Tongue (tissue), 1 donor: ENCODE measurements at regions not wholly inside any gene's neighbourhood (a gene's known extent, or its start where the extent isn't known, plus 50 kb on each side); places are given as distances from the start of the nearest gene placed in this dataset.
A peak's percentile ranks its signal among the peaks of the same experiment; 100 is the strongest.

Experiments
- DNase-seq: peaks from one replicate; pipeline ENCODE4 v3.0.0-alpha.2; 2015

- peak; percentile 0 for DNase-seq
Measured at GRCh38 chrX:78476701-78477100, 149.3 kb upstream of the CYSLTR1 start.

DNA sequence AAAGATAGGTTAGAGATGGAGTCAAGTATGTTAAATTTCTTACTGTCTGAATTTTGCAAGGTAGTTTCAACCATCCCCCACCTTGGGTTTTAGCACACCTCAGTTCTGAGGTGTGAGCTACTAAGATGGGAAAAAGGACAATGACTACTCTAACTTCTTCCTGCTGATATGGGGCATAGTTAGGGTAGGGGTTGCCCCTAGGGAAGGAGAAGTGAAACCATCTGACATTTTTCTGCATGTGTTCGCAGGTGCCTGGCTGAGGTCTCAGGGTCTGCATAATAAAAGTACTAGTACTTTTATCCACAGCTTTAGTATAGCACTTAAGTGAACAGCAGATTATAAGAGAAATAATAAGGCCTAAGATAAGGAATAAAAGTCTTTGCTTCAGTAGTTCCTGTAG, 129.5 kb upstream of the CYSLTR1 start:
- DNase-seq, result no peak

DNA sequence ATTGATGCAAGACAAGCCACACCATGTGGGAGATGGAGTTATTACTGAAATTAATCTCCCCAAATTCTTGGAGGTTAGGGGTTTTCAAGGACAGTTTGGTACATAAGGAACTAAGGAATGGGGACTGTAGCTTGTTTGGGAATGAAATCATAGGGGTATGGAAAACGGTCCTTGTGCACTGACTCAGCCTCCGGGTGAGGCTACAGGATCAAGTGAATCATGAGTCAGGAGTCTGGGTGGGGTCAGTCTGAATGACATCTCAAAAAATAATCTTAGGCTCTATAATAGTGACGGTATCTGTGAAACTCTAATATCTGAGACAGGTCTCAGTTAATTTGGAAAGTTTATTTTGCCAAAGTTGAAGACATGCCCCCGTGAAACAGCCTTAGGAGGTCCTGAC, 128.5 kb upstream of the CYSLTR1 start:
- no peak for DNase-seq

GRCh38 chrX:78452356-78452755, 124.9 kb upstream of the CYSLTR1 start:
- DNase-seq, result no peak

GRCh38 chrX:78437621-78438020, 110.2 kb upstream of the CYSLTR1 start:
- DNase-seq, result no peak

DNA sequence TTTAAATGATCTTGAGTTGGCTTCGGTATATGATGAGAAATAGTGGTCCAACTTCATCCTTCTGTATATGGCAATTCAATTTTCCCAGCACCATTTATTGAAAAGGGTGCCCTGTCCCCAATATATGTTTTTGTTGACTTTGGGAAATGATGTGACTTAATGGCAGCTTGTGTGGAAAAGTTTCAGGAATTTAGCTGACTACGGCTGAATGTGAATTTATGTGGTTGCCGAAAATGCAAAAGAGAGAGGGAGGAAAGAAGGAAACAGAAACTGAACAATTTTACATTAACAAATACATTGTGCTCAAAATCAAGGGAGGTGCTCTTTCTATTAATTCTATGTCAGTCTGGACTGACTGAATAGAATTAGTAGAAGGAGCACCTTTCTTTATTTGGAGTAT, 101.8 kb upstream of the CYSLTR1 start:
- no peak for DNase-seq

GRCh38 chrX:78388663-78389062, 61.3 kb upstream of the CYSLTR1 start:
- DNase-seq, result no peak

DNA sequence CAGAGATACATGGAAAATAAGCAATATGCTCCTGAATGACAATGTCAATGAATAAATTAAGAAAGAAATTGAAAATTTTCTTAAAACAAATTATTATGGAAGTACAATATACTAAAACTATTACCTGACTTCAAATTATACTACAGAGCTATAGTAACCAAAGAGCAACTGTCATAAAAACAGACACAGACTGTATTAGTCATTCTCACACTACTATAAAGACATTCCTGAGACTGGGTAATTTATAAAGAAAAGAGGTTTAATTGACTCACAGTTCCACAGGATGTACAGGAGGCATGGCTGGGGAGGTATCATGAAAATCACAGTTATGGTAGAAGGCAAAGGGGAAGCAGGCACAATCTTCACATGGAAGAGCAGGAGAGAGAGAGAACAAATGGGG, 60.0 kb upstream of the CYSLTR1 start:
- no peak for DNase-seq

DNA sequence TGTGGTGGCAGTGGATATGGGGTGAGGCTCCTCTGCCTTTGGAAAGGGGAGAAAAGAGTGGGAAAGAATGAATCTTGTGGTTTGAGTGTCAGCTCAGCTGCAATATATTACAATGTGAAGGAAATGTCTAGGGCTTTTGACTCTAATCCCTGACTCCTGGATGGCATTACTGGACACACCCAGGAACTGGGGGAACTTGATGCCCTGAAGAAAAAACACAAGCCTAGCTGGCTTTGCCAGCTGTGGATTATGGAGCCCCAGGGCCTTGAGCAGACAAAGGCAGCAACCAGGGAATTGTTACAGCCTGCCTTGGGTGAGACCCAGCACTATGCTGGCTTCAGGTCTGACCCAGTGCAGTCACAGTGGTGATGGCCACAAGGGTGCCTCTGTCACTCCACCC, 57.1 kb upstream of the CYSLTR1 start:
- DNase-seq, result peak; percentile 0

GRCh38 chrX:78383594-78383993, 56.2 kb upstream of the CYSLTR1 start:
- peak; percentile 5 for DNase-seq

- DNase-seq, result no peak
Measured at GRCh38 chrX:78378476-78379115, 51.2 kb upstream of the CYSLTR1 start.
